ENCODE measurements at regions not wholly inside any gene's neighbourhood (a gene's known extent, or its start where the extent isn't known, plus 50 kb on each side); places are given as distances from the start of the nearest gene placed in this dataset.

- Histone ChIP-seq H3K9me3 (no peaks in the 10 kb centered on the region), H3K36me3 (no peaks in the 10 kb centered on the region), H3K27ac (no peak overlapping the region), H3K4me3 (no peak overlapping the region), H3K4me1 (no peaks in the 10 kb centered on the region), H3K27me3 (no peaks in the 10 kb centered on the region)
- WGBS = 54% methylated on average over 1 of the region's 1 CpG
- DNase-seq (ENCODE audit: low spot score in 2 of 2) = no peak
- TF ChIP-seq POLR2AphosphoS5 (IDR thresholded peaks at IDR 0.05) = no peak
- no peak for TF ChIP-seq POLR2A (IDR thresholded peaks at IDR 0.05)
- no peak for TF ChIP-seq EP300 (IDR thresholded peaks at IDR 0.05)
- no peak for TF ChIP-seq CTCF (IDR thresholded peaks at IDR 0.05)
These were observed 318.5 kb downstream of the KCNC2 start for GRCh38 chr12:74891083-74891668.

GRCh38 chr12:74892057-74892633 lies 317.5 kb downstream of the KCNC2 start:
- WGBS = 23% methylated on average over 4 of the region's 4 CpGs
- H3K27ac ChIP-seq = no peak overlapping the region

GRCh38 chr12:74896186-74896585 lies 313.5 kb downstream of the KCNC2 start:
- H3K9me3 ChIP-seq = no peaks in the 10 kb centered on the region
- H3K4me1 ChIP-seq = no peaks in the 10 kb centered on the region
- no peaks in the 10 kb centered on the region for H3K27me3 ChIP-seq
- H3K4me3 ChIP-seq = no peak overlapping the region
- TF ChIP-seq CTCF (IDR thresholded peaks at IDR 0.05) (no peak), POLR2AphosphoS5 (IDR thresholded peaks at IDR 0.05) (no peak), EP300 (IDR thresholded peaks at IDR 0.05) (no peak), POLR2A (IDR thresholded peaks at IDR 0.05) (no peak)
- H3K36me3 ChIP-seq = no peaks in the 10 kb centered on the region
- DNase-seq (ENCODE audit: low spot score in 2 of 2) = no peak
- WGBS = 96% methylated on average over 1 of the region's 1 CpG
- no peak overlapping the region for H3K27ac ChIP-seq

More at GRCh38 chr12:74892057-74892633, 317.5 kb downstream of the KCNC2 start:
- no peaks in the 10 kb centered on the region for H3K36me3 ChIP-seq
- no peak for DNase-seq (ENCODE audit: low spot score in 2 of 2)
- no peak for TF ChIP-seq POLR2AphosphoS5 (IDR thresholded peaks at IDR 0.05)
- no peak for TF ChIP-seq EP300 (IDR thresholded peaks at IDR 0.05)
- TF ChIP-seq CTCF (IDR thresholded peaks at IDR 0.05) = no peak
- no peak for TF ChIP-seq POLR2A (IDR thresholded peaks at IDR 0.05)
- H3K4me3 ChIP-seq = no peak overlapping the region
- H3K9me3 ChIP-seq = no peaks in the 10 kb centered on the region
- H3K4me1 ChIP-seq = no peaks in the 10 kb centered on the region
- H3K27me3 ChIP-seq = no peaks in the 10 kb centered on the region

GRCh38 chr12:74897425-74898211 lies 312.0 kb downstream of the KCNC2 start:
- no peak overlapping the region for H3K27ac ChIP-seq
- TF ChIP-seq POLR2A (IDR thresholded peaks at IDR 0.05) = no peak
- H3K27me3 ChIP-seq = no peaks in the 10 kb centered on the region
- no peaks in the 10 kb centered on the region for H3K4me1 ChIP-seq
- no peak overlapping the region for H3K4me3 ChIP-seq
- H3K9me3 ChIP-seq = no peaks in the 10 kb centered on the region
- 70% methylated on average over 5 of the region's 5 CpGs for WGBS
- H3K36me3 ChIP-seq = no peaks in the 10 kb centered on the region
- DNase-seq (ENCODE audit: low spot score in 2 of 2) = no peak

GRCh38 chr12:74899031-74899829 lies 310.4 kb downstream of the KCNC2 start:
- Histone ChIP-seq H3K27ac (no peak overlapping the region), H3K4me3 (no peak overlapping the region), H3K36me3 (no peaks in the 10 kb centered on the region), H3K27me3 (no peaks in the 10 kb centered on the region), H3K4me1 (no peaks in the 10 kb centered on the region), H3K9me3 (no peaks in the 10 kb centered on the region)
- 85% methylated on average over 4 of the region's 4 CpGs for WGBS
- TF ChIP-seq POLR2AphosphoS5 (IDR thresholded peaks at IDR 0.05) = no peak
- TF ChIP-seq EP300 (IDR thresholded peaks at IDR 0.05) = no peak
- TF ChIP-seq POLR2A (IDR thresholded peaks at IDR 0.05) = no peak
- no peak for TF ChIP-seq CTCF (IDR thresholded peaks at IDR 0.05)
- DNase-seq (ENCODE audit: low spot score in 2 of 2) = no peak
